K562 (cell line): ENCODE measurements at regions not wholly inside any gene's neighbourhood (a gene's known extent, or its start where the extent isn't known, plus 50 kb on each side); places are given as distances from the start of the nearest gene placed in this dataset.

ENCODE experiments used
- ATF3 ChIP-seq, 2 experiments: fragments of 450-650 bp in 1 of 2; sonication (generic) in 1 of 2; formaldehyde crosslinking in 1 of 2; IDR thresholded peaks in 1 of 2; conservative IDR thresholded peaks in 1 of 2; 2 replicates each; pipeline versions ENCODE4 v1.6.1 to v1.8.1; 2016 to 2023; ENCODE audit warnings: mild to moderate bottlenecking in 2 of 2, moderate library complexity in 2 of 2, inconsistent platforms in 1 of 2, missing genetic modification reagents in 1 of 2
- CTCF ChIP-seq, 3 experiments: IDR thresholded peaks in 2 of 3; conservative IDR thresholded peaks in 1 of 3; 2 replicates each; pipeline ENCODE4 v1.5.1; 2011 to 2012; ENCODE audit warnings: low read length in 3 of 3, mild to moderate bottlenecking in 3 of 3, control low read depth in 2 of 3, improper control_type of control experiment in 1 of 3, inconsistent platforms in 1 of 3, low read depth in 1 of 3, mixed read lengths in 1 of 3, moderate library complexity in 1 of 3; ENCODE audit not compliant: insufficient read depth in 2 of 3
- HINFP ChIP-seq: fragments of 450-650 bp; conservative IDR thresholded peaks from 2 replicates; pipeline ENCODE4 v1.6.1; 2016; ENCODE audit warnings: missing genetic modification characterization, low read depth, mild to moderate bottlenecking, control low read depth, missing compliant biosample characterization
- MAZ ChIP-seq, 2 experiments: fragments of 450-650 bp in 1 of 2; sonication (generic) in 1 of 2; formaldehyde crosslinking; IDR thresholded peaks in 1 of 2; conservative IDR thresholded peaks in 1 of 2; 2 replicates each; pipeline versions ENCODE4 v1.4.0 to v1.5.0; 2020; ENCODE audit warnings: mild to moderate bottlenecking in 1 of 2, missing genetic modification reagents in 1 of 2
- POLR2AphosphoS5 ChIP-seq: IDR thresholded peaks from 2 replicates; pipeline ENCODE4 v1.6.1; 2011; ENCODE audit warnings: mild to moderate bottlenecking, low read depth, low read length, moderate library complexity; ENCODE audit not compliant: control insufficient read depth, insufficient read depth
- SMARCB1 ChIP-seq: IDR thresholded peaks from 2 replicates; pipeline ENCODE4 v1.6.1; 2011; ENCODE audit warnings: improper control_type of control experiment, low read depth; ENCODE audit not compliant: insufficient read length
- SMC3 ChIP-seq: conservative IDR thresholded peaks from 2 replicates; pipeline ENCODE4 v1.6.1; 2011; ENCODE audit warnings: low read depth, low read length, improper control_type of control experiment; ENCODE audit not compliant: insufficient read depth
- SNRNP70 ChIP-seq: fragments of 200-400 bp; formaldehyde crosslinking; optimal IDR thresholded peaks from 2 replicates; pipeline ENCODE3; 2017; ENCODE audit warnings: low read depth, low read length
- STAT5B ChIP-seq: fragments of 250-450 bp; sonication (Bioruptor Pico); IDR thresholded peaks from 2 replicates; pipeline ENCODE4 v1.8.0; 2021; ENCODE audit warnings: mild to moderate bottlenecking, inconsistent platforms
- UBTF ChIP-seq, 2 experiments: IDR thresholded peaks; 2 replicates each; pipeline ENCODE4 v1.6.1; 2012; ENCODE audit warnings: improper control_type of control experiment in 2 of 2, low read depth in 2 of 2, low read length in 2 of 2, borderline replicate concordance in 1 of 2
- ZNF217 ChIP-seq: sonication (generic); formaldehyde crosslinking; IDR thresholded peaks from 2 replicates; pipeline ENCODE4 v1.8.0; 2022; ENCODE audit warnings: mild to moderate bottlenecking, missing genetic modification reagents

- no peak for TF ChIP-seq ATF3 (IDR thresholded peaks at IDR 0.05)
- no peak for TF ChIP-seq ATF3 (CRISPR knock-in tag; conservative IDR thresholded peaks at IDR 0.05)
- no peak for TF ChIP-seq UBTF (IDR thresholded peaks at IDR 0.05; ENCODE audit: borderline replicate concordance in 1 of 2, low read depth in 2 of 2, low read length in 2 of 2)
- no peak for TF ChIP-seq STAT5B (CRISPR knock-in tag)
- no peak for TF ChIP-seq POLR2AphosphoS5
- TF ChIP-seq HINFP (tag), result no peak
- TF ChIP-seq MAZ (CRISPR knock-in tag; conservative IDR thresholded peaks at IDR 0.05 in 1 of 2, IDR thresholded peaks at IDR 0.05 in 1 of 2), result no peak
- TF ChIP-seq SMARCB1, result no peak
- no peak for TF ChIP-seq SMC3
- TF ChIP-seq ZNF217, result no peak
- TF ChIP-seq CTCF (IDR thresholded peaks at IDR 0.05 in 2 of 3, conservative IDR thresholded peaks at IDR 0.05 in 1 of 3; ENCODE audit: insufficient read depth in 2 of 3, low read depth in 1 of 3, low read length in 3 of 3), result no peak
- TF ChIP-seq SNRNP70, result no peak
These were observed 280.7 kb upstream of the NR5A2 start for GRCh38 chr1:199746666-199747384.
